GM13976 (cell line): ENCODE measurements at regions not wholly inside any gene's neighbourhood (a gene's known extent, or its start where the extent isn't known, plus 50 kb on each side); places are given as distances from the start of the nearest gene placed in this dataset.

ENCODE experiments used
- DNase-seq: peaks from one replicate; pipeline ENCODE4 v3.0.0; 2012; ENCODE audit warnings: low spot score
- in situ Hi-C: fragments of 300-500 bp; cut with MboI; formaldehyde crosslinking; loops from one replicate; pipeline ENCODE4 v1.12.0; 2022; ENCODE audit warnings: low sequenced_read_pairs, mixed read lengths, inconsistent platforms; ENCODE audit not compliant: unreplicated experiment
- TF ChIP-seq, protein P1 (sequence below): IDR thresholded peaks from 2 replicates; pipeline ENCODE4 v1.5.1; 2012; ENCODE audit warnings: borderline replicate concordance, mild to moderate bottlenecking; ENCODE audit not compliant: insufficient read depth; ENCODE audit errors: extremely low read depth, missing control alignments, control extremely low read depth

DNA sequence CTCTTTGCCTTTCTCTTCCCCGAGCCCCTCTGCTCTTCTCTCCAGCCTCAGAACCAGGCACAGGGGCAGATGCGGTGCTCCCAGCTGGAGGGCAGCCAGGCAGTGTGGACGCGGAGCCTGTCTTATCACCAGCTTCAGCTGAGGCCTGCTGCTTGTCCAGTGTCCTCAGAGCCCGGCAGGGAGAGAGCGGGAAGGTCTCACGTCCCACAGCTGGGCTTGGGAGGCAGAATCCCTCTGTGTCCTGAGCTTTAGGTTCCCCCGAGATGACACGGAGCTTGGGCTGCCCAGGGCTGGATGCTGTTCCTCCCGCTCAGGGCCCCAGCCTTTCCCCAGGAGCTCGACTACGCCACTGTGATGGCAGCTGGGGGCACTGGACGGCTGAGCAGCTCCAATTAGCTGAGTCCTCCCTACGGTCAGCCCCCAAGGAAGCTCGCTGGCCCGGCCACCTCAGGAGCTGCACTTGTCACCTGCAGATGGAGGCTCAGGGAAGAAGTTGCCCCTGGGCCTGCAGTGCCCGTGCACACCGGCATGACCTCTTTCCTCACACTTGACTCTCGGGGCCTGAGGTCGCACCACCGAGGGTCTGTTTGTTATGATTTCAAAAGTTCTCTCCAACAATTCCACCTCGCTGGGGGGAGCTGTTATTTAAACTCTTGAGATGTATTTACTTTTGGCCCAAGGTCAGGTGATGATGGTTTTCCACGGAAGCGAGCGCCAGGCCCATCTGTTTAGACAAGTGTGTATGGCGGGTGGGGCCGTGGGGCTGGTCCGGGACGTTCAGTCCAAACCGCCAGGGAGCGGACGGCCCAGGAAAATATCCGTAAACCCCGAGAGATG lies 127.3 kb downstream of the SIK1 start:
- in situ Hi-C loops = no loop called here
- no peak for DNase-seq
- TF ChIP-seq, protein P1, sequence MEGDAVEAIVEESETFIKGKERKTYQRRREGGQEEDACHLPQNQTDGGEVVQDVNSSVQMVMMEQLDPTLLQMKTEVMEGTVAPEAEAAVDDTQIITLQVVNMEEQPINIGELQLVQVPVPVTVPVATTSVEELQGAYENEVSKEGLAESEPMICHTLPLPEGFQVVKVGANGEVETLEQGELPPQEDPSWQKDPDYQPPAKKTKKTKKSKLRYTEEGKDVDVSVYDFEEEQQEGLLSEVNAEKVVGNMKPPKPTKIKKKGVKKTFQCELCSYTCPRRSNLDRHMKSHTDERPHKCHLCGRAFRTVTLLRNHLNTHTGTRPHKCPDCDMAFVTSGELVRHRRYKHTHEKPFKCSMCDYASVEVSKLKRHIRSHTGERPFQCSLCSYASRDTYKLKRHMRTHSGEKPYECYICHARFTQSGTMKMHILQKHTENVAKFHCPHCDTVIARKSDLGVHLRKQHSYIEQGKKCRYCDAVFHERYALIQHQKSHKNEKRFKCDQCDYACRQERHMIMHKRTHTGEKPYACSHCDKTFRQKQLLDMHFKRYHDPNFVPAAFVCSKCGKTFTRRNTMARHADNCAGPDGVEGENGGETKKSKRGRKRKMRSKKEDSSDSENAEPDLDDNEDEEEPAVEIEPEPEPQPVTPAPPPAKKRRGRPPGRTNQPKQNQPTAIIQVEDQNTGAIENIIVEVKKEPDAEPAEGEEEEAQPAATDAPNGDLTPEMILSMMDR = no peak

DNA sequence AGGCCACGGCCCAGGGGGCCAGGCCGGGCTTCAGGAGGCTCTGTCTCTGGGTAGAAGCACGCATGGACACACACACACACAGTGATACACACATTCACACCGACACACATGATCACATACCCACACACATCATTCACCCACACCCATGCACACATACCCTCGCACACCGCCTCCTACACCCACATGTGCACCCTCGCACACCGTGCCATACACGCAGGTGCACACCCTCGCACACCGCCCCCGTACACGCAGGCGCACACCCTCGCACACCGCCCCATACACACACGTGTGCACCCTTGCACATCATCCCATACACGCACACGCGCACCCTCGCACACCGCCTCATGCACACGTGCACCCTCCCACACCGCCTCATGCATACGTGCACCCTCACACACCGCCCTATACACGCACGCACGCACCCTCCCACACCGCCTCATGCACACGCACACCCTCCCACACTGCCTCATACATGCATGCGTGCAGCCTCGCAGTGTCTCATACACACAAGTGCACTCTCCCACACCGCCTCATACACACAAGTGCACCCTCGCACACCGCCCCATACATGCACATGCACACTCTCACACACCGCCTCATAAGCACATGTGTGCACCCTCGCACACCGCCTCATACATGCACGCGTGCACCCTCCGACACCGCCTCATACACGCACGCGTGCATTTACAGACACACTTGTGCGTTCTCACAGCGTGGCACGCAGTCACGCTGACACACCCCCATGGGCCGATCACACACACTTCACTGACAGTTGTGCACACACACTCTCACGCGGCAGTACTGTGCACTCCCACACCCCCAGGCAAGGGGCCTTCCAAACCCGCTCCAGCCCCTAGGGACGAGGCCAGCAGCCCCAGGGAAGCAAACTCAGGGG lies 128.1 kb downstream of the SIK1 start:
- TF ChIP-seq, protein P1 = no peak
- in situ Hi-C loops = no loop called here
- DNase-seq = no peak

DNA sequence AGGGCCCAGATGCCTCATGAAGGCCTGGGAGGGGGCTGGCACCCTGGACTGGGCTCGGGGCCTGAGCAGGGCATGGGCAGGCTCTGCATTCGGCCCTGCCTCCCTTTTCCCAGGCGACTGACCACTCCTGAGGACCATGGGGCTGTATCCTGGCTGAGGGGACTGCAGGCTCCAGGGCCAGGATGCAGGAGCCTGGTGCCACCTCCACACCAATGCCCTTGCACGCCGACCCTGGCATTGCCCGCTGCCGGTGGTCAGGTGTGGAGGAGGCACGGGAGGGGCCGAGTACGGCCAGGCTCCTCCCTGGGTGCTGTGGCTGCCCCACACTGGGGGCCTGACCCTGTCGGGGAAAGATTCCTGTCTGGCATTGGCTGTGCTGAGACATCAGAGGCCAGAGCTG lies 128.9 kb downstream of the SIK1 start:
- no peak for DNase-seq
- in situ Hi-C loops = no loop called here
- TF ChIP-seq, protein P1 = no peak

DNA sequence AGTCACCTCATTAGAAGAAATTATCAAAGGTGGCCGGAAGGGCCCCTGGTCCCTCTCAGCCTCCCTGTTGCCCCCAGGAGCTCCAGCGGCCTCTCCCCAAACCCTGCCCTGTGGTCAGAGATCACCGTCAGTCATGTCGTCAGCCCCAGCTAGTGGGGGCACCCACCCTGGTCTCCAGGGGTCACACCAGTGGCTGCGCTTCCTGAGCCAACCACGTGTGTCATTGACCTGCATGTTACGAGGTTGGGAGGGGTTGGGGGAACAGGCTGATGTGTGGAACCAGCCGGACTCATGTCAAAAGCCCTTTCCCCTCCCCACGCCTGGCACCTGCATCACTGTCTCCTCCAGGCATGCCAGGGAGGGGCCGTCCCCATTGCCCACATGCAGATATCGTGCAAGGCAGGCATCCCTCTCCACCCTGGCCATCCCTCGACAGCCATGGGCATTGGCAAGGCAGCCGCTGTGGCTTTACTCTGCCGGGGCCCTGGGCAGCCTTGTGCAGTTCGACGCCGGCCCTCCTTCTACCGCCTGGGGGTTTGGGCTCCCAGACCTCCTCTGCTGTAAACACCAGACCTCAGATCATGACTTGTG lies 128.7 kb downstream of the CRYAA start:
- in situ Hi-C loops = no loop called here
- DNase-seq = no peak
- TF ChIP-seq, protein P1 = no peak

DNA sequence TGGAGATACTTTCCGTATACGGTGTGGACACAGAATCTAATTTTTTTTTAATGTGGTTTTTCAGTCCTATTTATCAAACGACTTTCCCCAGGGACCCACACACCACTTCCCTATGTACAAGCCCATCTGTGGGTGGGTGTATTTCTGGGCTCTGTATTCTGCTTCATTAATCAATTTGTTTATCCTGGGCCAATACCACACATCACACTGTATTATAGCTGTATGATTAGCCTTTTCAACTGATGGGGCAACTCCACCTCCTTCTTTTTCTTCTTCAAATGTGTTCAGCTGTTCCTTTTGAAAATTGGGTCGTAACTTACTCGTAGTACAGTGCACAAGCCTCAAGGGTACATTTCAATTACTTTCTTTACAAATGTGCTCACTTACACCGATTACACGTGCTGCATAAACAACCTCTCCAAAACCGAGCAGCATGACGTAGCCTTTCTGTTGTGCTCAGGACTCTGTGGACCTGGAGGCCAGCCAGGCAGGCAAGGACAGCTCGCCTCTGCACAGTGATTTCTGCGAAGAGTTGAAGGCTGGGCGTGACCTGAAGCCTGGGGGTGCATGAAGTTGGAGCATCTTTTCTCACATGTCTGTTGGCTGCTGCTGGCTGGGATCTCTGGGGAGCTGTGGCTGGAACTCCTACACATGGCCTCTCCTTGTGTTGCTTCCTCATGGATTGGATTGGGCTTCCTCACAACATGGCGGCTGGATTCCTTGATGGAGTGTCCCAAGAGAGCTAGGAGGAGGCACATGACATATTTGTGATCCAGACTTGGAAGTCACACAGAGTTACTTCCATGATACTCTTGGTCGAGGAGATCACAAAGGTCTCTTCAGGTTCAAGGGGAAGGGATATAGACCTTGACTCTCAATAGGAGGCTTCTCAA lies 126.5 kb downstream of the CRYAA start:
- DNase-seq = no peak
- in situ Hi-C loops = no loop called here

More for the DNA sequence above, 126.5 kb downstream of the CRYAA start:
- TF ChIP-seq, protein P1 = no peak
